ENCODE measurements at regions not wholly inside any gene's neighbourhood (a gene's known extent, or its start where the extent isn't known, plus 50 kb on each side); places are given as distances from the start of the nearest gene placed in this dataset.

DNA sequence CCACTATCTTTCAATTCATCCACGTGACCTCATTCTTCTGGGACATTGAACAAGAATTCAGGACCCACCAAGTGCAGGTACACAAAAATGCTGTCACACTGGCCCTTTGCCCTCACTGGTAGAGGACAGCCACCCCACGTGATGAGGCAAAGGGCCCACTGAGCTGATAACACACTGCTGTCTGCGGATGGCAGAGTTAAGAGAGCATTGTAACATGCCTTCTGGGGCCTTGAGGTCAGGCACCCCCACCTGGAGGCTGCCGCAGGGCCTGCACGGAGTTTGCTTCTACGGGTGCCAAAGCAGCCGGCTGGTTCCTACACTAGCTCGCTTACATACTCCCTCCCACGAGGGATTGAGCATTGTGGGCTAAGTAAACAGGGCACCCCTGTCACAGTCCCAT, 101.0 kb downstream of the LRIG3 start:
- no peak for DNase-seq

DNA sequence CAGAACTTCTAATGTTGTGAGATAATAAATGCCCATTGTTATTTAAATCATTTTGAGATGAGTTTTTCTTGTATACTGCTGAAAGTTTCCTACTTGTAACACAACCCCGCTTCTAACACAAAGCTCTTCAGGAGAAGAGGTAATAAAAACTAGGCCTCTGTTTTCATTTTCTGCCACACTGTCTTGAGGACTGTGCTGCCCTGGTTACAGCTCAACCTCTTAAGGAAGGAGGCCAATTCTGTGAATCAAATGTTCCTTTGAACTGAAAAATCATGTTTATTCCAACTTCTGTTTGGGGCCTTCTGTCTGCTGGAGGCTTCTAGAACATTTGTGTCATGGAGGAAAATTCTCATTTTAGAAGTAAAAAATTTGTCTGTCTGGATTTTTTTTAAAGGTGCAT, 100.3 kb downstream of the LRIG3 start:
- DNase-seq, result no peak

All from CD4-positive, alpha-beta T cell treated with Interleukin-17A for 1 hour (primary cell).